GM21367 (cell line): ENCODE measurements at regions not wholly inside any gene's neighbourhood (a gene's known extent, or its start where the extent isn't known, plus 50 kb on each side); places are given as distances from the start of the nearest gene placed in this dataset.

Experiments
- ATAC-seq: cut with Tn5 transposase; IDR thresholded peaks from one replicate; pipeline ENCODE4 v1.9.1; 2021; ENCODE audit not compliant: unreplicated experiment

- peak; percentile 88 for ATAC-seq
These were observed 186.6 kb downstream of the ID4 start for GRCh38 chr6:20023549-20024315.

- ATAC-seq, result no peak
These were observed 187.1 kb downstream of the ID4 start for GRCh38 chr6:20024316-20024673.

GRCh38 chr6:20024978-20025377, 187.3 kb downstream of the MBOAT1 start:
- no peak for ATAC-seq

GRCh38 chr6:20025681-20026080, 186.6 kb downstream of the MBOAT1 start:
- ATAC-seq, result no peak

- no peak for ATAC-seq
These were observed 184.1 kb downstream of the MBOAT1 start for GRCh38 chr6:20028143-20028542.

GRCh38 chr6:20028562-20028961, 183.7 kb downstream of the MBOAT1 start:
- ATAC-seq, result no peak

- no peak for ATAC-seq
These were observed 182.3 kb downstream of the MBOAT1 start for GRCh38 chr6:20029979-20030378.

- ATAC-seq, result no peak
These were observed 180.9 kb downstream of the MBOAT1 start for GRCh38 chr6:20031342-20031741.

GRCh38 chr6:20033697-20034407, 178.4 kb downstream of the MBOAT1 start:
- ATAC-seq, result no peak

GRCh38 chr6:20034408-20034769, 177.9 kb downstream of the MBOAT1 start:
- ATAC-seq, result no peak

- ATAC-seq, result no peak
These were observed 176.1 kb downstream of the MBOAT1 start for GRCh38 chr6:20036141-20036677.

GRCh38 chr6:20038410-20039204, 173.7 kb downstream of the MBOAT1 start:
- ATAC-seq, result no peak

GRCh38 chr6:20044883-20045282, 167.4 kb downstream of the MBOAT1 start:
- no peak for ATAC-seq
